Calu3 (cell line): ENCODE measurements at regions not wholly inside any gene's neighbourhood (a gene's known extent, or its start where the extent isn't known, plus 50 kb on each side); places are given as distances from the start of the nearest gene placed in this dataset.

Experiments used
- BruUV-seq: library from RNA; stranded (reverse); fragments of 400-500 nt; replicated peaks from 2 replicates; lab custom pipeline; 2021; lab: Mats Ljungman, UMichigan
- CTCF ChIA-PET: fragments of 300-600 bp; sonication (Branson Sonifier 250); formaldehyde crosslinking; loops from one replicate; lab custom pipeline; 2022; ENCODE audit warnings: antibody characterized with exemption; lab: Charles Lee
- DNase-seq: peaks from one replicate; pipeline ENCODE4 v3.0.0; 2022
- H3K27ac Mint-ChIP-seq: one replicate; pipeline ENCODE4 v1.8.0; 2022; ENCODE audit warnings: mixed read lengths; ENCODE audit not compliant: unreplicated experiment
- H3K27me3 Mint-ChIP-seq: one replicate; pipeline ENCODE4 v1.8.0; 2022; ENCODE audit warnings: mixed read lengths; ENCODE audit not compliant: unreplicated experiment
- H3K36me3 Mint-ChIP-seq: one replicate; pipeline ENCODE4 v1.8.0; 2022; ENCODE audit warnings: mild to moderate bottlenecking, moderate library complexity, mixed read lengths; ENCODE audit not compliant: insufficient read depth, unreplicated experiment
- H3K4me1 Mint-ChIP-seq: one replicate; pipeline ENCODE4 v1.8.0; 2022; ENCODE audit warnings: mild to moderate bottlenecking, low read depth, mixed read lengths; ENCODE audit not compliant: unreplicated experiment
- H3K4me3 Mint-ChIP-seq: one replicate; pipeline ENCODE4 v1.8.0; 2022; ENCODE audit warnings: mild to moderate bottlenecking, low read depth, moderate library complexity, mixed read lengths; ENCODE audit not compliant: unreplicated experiment
- H3K9me3 Mint-ChIP-seq: one replicate; pipeline ENCODE4 v1.8.0; 2022; ENCODE audit warnings: low read depth, mixed read lengths; ENCODE audit not compliant: unreplicated experiment
- intact Hi-C: fragments of 100-400 bp; cut with micrococcal nuclease; formaldehyde crosslinking; loops from one replicate; pipeline ENCODE4 v1.10.0; 2022; ENCODE audit not compliant: unreplicated experiment
- TF ChIP-seq, protein P1 (sequence below): fragments of 200-600 bp; IDR thresholded peaks from one replicate; pipeline ENCODE4 v1.8.0; 2022; ENCODE audit warnings: antibody characterized with exemption; ENCODE audit not compliant: unreplicated experiment

DNA sequence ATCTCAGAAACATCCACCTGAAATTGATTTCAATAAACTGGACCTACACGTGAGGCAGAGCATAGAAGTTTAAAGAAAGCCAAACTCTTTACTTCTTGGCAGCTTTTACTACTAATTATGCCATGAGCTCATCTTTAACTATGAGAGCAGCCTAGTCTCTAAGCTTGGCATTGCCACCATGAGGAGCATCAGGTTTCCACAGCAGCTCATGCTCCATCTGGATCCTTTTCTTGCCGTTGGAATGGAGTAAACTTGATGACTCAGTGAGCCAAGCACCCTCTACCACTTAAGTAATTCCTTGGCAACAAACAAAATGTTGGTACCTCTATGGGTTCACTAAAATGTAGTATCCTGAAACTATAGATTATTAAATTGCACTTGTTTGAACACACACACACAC lies 583.2 kb downstream of the EPHA3 start:
- TF ChIP-seq, protein P1, sequence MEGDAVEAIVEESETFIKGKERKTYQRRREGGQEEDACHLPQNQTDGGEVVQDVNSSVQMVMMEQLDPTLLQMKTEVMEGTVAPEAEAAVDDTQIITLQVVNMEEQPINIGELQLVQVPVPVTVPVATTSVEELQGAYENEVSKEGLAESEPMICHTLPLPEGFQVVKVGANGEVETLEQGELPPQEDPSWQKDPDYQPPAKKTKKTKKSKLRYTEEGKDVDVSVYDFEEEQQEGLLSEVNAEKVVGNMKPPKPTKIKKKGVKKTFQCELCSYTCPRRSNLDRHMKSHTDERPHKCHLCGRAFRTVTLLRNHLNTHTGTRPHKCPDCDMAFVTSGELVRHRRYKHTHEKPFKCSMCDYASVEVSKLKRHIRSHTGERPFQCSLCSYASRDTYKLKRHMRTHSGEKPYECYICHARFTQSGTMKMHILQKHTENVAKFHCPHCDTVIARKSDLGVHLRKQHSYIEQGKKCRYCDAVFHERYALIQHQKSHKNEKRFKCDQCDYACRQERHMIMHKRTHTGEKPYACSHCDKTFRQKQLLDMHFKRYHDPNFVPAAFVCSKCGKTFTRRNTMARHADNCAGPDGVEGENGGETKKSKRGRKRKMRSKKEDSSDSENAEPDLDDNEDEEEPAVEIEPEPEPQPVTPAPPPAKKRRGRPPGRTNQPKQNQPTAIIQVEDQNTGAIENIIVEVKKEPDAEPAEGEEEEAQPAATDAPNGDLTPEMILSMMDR = no peak
- no TSS peak for BruUV-seq
- CTCF ChIA-PET = no interaction called here

DNA sequence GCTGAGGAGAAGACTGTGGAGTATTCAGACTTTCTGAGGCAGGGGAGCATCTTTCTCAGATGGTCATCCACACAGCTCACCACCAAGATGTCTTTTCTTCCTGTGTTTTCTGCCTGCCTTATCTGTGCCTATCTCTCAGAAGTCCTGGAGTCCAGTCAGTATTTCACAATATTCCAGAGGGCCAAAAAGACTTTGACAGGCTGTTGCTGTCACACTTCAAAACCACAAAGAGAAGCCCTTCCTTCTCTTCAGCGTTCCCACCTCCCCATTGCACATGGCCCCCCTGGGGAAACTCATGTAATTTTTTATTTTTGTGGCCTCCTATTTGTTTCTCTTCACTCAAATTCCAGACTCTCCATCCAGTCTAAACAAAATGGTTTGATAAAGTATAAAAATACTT lies 585.2 kb downstream of the EPHA3 start:
- Mint-ChIP-seq H3K9me3 (no peaks in the 10 kb centered on the region), H3K4me1 (peaks cover 22% of the 10 kb centered on the region), H3K27me3 (no peaks in the 10 kb centered on the region), H3K4me3 (no peak overlapping the region), H3K27ac (no peak overlapping the region), H3K36me3 (no peaks in the 10 kb centered on the region)
- no peak for DNase-seq
- TF ChIP-seq, protein P1 = no peak
- intact Hi-C loops = loop anchor here (10.0 kb wide), 3 partner anchors 52 to 152 kb away; no protein-coding TSS in a partner anchor
- CTCF ChIA-PET = no interaction called here
- BruUV-seq = no TSS peak

More for the DNA sequence above, 583.2 kb downstream of the EPHA3 start:
- no peak for DNase-seq
- H3K4me3 Mint-ChIP-seq = no peak overlapping the region
- no peaks in the 10 kb centered on the region for H3K27me3 Mint-ChIP-seq
- H3K27ac Mint-ChIP-seq = no peak overlapping the region
- H3K9me3 Mint-ChIP-seq = no peaks in the 10 kb centered on the region
- intact Hi-C loops = loop anchor here (10.0 kb wide), 3 partner anchors 54 to 154 kb away; no protein-coding TSS in a partner anchor
- peaks cover 13% of the 10 kb centered on the region for H3K4me1 Mint-ChIP-seq
- no peaks in the 10 kb centered on the region for H3K36me3 Mint-ChIP-seq

DNA sequence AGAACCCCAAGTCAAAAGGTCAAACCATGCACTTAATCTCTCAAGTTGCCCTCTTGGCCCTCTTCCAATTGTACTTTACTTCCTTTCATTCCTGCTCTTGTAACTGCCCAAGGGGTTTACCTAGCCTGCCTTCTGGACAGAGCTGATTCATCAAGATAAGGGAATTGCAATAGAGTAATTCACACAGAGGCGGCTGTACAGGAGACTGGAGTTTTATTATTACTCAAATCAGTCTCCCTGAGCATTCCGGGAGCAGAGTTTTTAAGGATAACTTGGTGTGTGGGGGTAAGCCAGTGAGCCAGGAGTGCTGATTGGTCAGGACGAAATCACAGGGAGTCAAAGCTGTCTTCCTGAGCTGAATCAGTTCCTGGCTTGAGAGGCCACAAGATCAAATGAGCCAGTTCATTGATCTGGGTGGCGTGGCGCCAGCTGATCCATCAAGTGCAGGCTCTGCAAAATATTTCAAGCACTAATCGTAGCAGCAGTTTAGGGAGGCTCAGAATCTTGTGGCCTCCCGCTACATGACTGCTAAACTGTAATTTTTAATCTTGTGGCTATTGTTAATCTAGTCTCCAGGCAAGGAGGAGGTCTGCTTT lies 590.0 kb downstream of the EPHA3 start:
- H3K27ac Mint-ChIP-seq = peak overlapping the region; percentile 57
- H3K36me3 Mint-ChIP-seq = no peaks in the 10 kb centered on the region
- intact Hi-C loops = loop anchor here (5.0 to 10.0 kb wide), 4 partner anchors 47 to 147 kb away; no protein-coding TSS in a partner anchor
- H3K4me1 Mint-ChIP-seq = peaks cover 52% of the 10 kb centered on the region
- BruUV-seq = no TSS peak
- peak overlapping the region; percentile 26 for H3K4me3 Mint-ChIP-seq
- peak; percentile 69 for DNase-seq
- peaks cover 6% of the 10 kb centered on the region for H3K9me3 Mint-ChIP-seq
- CTCF ChIA-PET = interaction anchor here (0.6 to 0.9 kb wide), 2 partner anchors 143 to 294 kb away, joined by 3 to 4 read pairs; no protein-coding TSS in a partner anchor
- no peaks in the 10 kb centered on the region for H3K27me3 Mint-ChIP-seq
- TF ChIP-seq, protein P1 = no peak

DNA sequence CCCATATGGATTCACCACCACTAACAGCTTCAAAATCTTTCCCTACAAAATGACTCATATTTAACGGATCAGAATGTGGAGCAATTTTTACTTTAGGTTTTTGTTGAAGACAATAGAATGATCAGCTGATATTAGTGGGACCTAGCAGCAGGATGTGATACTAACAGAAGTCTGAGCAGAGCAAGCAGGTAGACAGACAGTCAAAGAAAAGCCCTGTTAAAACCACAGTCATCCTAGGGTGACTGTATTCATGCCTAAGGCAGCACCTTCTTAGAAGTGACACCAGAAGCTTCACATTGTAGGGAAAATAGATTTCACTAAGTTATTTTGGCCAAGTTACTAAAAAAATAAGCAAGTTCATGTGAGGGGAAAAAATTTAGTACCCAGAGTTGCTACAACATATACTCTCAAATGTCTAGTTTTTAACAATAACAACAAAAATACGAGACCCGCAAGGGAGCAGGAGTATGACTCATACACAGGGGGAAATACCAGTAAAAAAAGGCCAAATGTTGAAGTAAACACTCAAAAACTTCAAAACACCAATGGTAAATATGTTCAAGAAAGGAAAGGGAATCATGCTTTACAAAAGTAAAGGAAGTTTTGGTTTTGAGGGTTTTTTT lies 590.9 kb downstream of the EPHA3 start:
- Mint-ChIP-seq H3K27ac (peak overlapping the region; percentile 57), H3K36me3 (no peaks in the 10 kb centered on the region), H3K9me3 (peaks cover 6% of the 10 kb centered on the region)

More for the DNA sequence above, 590.9 kb downstream of the EPHA3 start:
- CTCF ChIA-PET = interaction anchor here (0.6 kb wide), 1 partner anchor 26 kb away, joined by 3 read pairs; no protein-coding TSS in a partner anchor
- intact Hi-C loops = loop anchor here (5.0 to 10.0 kb wide), 4 partner anchors 46 to 146 kb away; no protein-coding TSS in a partner anchor
- H3K4me1 Mint-ChIP-seq = peaks cover 52% of the 10 kb centered on the region
- TF ChIP-seq, protein P1 = no peak
- BruUV-seq = no TSS peak
- no peaks in the 10 kb centered on the region for H3K27me3 Mint-ChIP-seq
- peak overlapping the region; percentile 26 for H3K4me3 Mint-ChIP-seq
- no peak for DNase-seq
